H1 (cell line): ENCODE measurements at regions not wholly inside any gene's neighbourhood (a gene's known extent, or its start where the extent isn't known, plus 50 kb on each side); places are given as distances from the start of the nearest gene placed in this dataset.

Experiments used
- CTCF ChIA-PET: fragments of 300-600 bp; sonication (Branson Sonifier 250); formaldehyde crosslinking; loops from one replicate; lab custom pipeline; 2021; ENCODE audit not compliant: partially characterized antibody; lab: Charles Lee
- POLR2A ChIA-PET: fragments of 300-600 bp; sonication (Branson Sonifier 250); formaldehyde crosslinking; loops from one replicate; lab custom pipeline; 2021; ENCODE audit warnings: inconsistent platforms; ENCODE audit not compliant: partially characterized antibody; lab: Charles Lee
- DNase-seq, 2 experiments: peaks; one replicate each; pipeline versions ENCODE4 v3.0.0 to v3.0.0-alpha.2; 2010 to 2022; ENCODE audit warnings: low spot score in 2 of 2, low read depth in 1 of 2, mixed read lengths in 1 of 2
- FAIRE-seq: peaks from 2 replicates; lab custom pipeline; 2011; peaks lifted over from hg19 to GRCh38; lab: Jason Lieb, UNC
- H2AFZ ChIP-seq: 2 replicates; pipeline ENCODE4 v1.8.1; 2012; ENCODE audit warnings: low read length, inconsistent platforms
- H2AK5ac ChIP-seq: 2 replicates; pipeline ENCODE4 v1.6.1; 2013; ENCODE audit warnings: low read depth, low read length
- H2BK120ac ChIP-seq: replicated peaks from 2 replicates; pipeline ENCODE3; 2013; ENCODE audit warnings: low read depth, low read length, inconsistent platforms
- H2BK12ac ChIP-seq: 2 replicates; pipeline ENCODE4 v1.6.1; 2013; ENCODE audit warnings: low read depth, low read length
- H2BK15ac ChIP-seq: 2 replicates; pipeline ENCODE4 v1.6.1; 2013; ENCODE audit warnings: low read length
- H2BK20ac ChIP-seq: 2 replicates; pipeline ENCODE4 v1.6.1; 2013; ENCODE audit warnings: low read length
- H2BK5ac ChIP-seq: 2 replicates; pipeline ENCODE4 v1.6.1; 2013; ENCODE audit warnings: low read depth, low read length
- H3K14ac ChIP-seq: 2 replicates; pipeline ENCODE4 v1.6.1; 2013; ENCODE audit warnings: inconsistent platforms; ENCODE audit not compliant: insufficient read length
- H3K18ac ChIP-seq: 2 replicates; pipeline ENCODE4 v1.6.1; 2013; ENCODE audit warnings: low read length; ENCODE audit errors: extremely low read depth
- H3K23ac ChIP-seq: 2 replicates; pipeline ENCODE4 v1.6.1; 2013; ENCODE audit warnings: inconsistent platforms; ENCODE audit not compliant: insufficient read length
- H3K23me2 ChIP-seq: 2 replicates; pipeline ENCODE4 v1.6.1; 2013; ENCODE audit warnings: low read depth, low read length
- H3K27ac ChIP-seq: 2 replicates; pipeline ENCODE4 v1.6.1; 2011; ENCODE audit warnings: low read depth, low read length, inconsistent platforms
- H3K27me3 ChIP-seq, 4 experiments: replicated peaks in 1 of 4; 1 replicate in 1 of 4; 2 replicates in 3 of 4; pipeline versions ENCODE4 v1.6.1 to v1.8.1; 2011 to 2013; ENCODE audit warnings: low read length in 3 of 4, mild to moderate bottlenecking in 3 of 4, inconsistent platforms in 2 of 4, mixed read lengths in 2 of 4, moderate library complexity in 1 of 4; ENCODE audit not compliant: control insufficient read depth in 3 of 4, insufficient read depth in 3 of 4; ENCODE audit errors: extremely low read depth in 1 of 4
- H3K36me3 ChIP-seq, 4 experiments: 2 replicates each; pipeline versions ENCODE4 v1.6.1 to v1.8.1; 2011 to 2013; ENCODE audit warnings: mild to moderate bottlenecking in 4 of 4, low read length in 3 of 4, moderate library complexity in 2 of 4, control low read depth in 1 of 4, inconsistent platforms in 1 of 4; ENCODE audit not compliant: insufficient read depth in 4 of 4, control insufficient read depth in 2 of 4
- H3K4ac ChIP-seq: replicated peaks from 2 replicates; pipeline ENCODE3; 2013; ENCODE audit warnings: low read length, low read depth, mixed read lengths, inconsistent platforms; ENCODE audit not compliant: insufficient read length
- H3K4me1 ChIP-seq, 4 experiments: replicated peaks in 1 of 4; 1 replicate in 1 of 4; 2 replicates in 3 of 4; pipeline versions ENCODE4 v1.6.1 to v1.8.1; 2011 to 2013; ENCODE audit warnings: low read length in 3 of 4, inconsistent platforms in 2 of 4, mixed read lengths in 1 of 4; ENCODE audit not compliant: insufficient read depth in 4 of 4, control insufficient read depth in 3 of 4
- H3K4me2 ChIP-seq, 2 experiments: 2 replicates each; pipeline versions ENCODE4 v1.6.1 to v1.8.1; 2011 to 2013; ENCODE audit warnings: low read depth in 2 of 2, low read length in 2 of 2, control low read depth in 1 of 2, inconsistent platforms in 1 of 2, mild to moderate bottlenecking in 1 of 2; ENCODE audit not compliant: insufficient read depth in 1 of 2
- H3K4me3 ChIP-seq, 4 experiments: fragments of 200-600, 300-600 bp in 1 of 4; sonication (generic), shearing (Covaris generic), sonication (Bioruptor Twin) in 1 of 4; 2 replicates each; pipeline versions ENCODE4 v1.5.1 to v1.8.1; 2011 to 2016; ENCODE audit warnings: low read length in 4 of 4, low read depth in 3 of 4, control low read depth in 2 of 4, inconsistent platforms in 2 of 4, mild to moderate bottlenecking in 2 of 4, mixed read lengths in 1 of 4, moderate library complexity in 1 of 4; ENCODE audit not compliant: insufficient read depth in 2 of 4; ENCODE audit errors: extremely low read depth in 1 of 4
- H3K56ac ChIP-seq: replicated peaks from 2 replicates; pipeline ENCODE3; 2013; ENCODE audit warnings: low read depth, mild to moderate bottlenecking, mixed read lengths, low read length, inconsistent platforms; ENCODE audit not compliant: insufficient read length
- H3K79me1 ChIP-seq: 2 replicates; pipeline ENCODE4 v1.6.1; 2013; ENCODE audit warnings: low read depth, low read length, control low read depth
- H3K79me2 ChIP-seq, 2 experiments: 2 replicates each; pipeline versions ENCODE4 v1.6.1 to v1.8.1; 2012 to 2013; ENCODE audit warnings: low read length in 2 of 2, mild to moderate bottlenecking in 2 of 2, inconsistent platforms in 1 of 2; ENCODE audit not compliant: insufficient read depth in 2 of 2, control insufficient read depth in 1 of 2
- H3K9ac ChIP-seq, 4 experiments: replicated peaks in 1 of 4; 1 replicate in 1 of 4; 2 replicates in 3 of 4; pipeline versions ENCODE4 v1.6.1 to v1.8.1; 2011 to 2013; ENCODE audit warnings: low read depth in 3 of 4, low read length in 3 of 4, control low read depth in 2 of 4, mild to moderate bottlenecking in 2 of 4, moderate library complexity in 2 of 4, inconsistent platforms in 1 of 4; ENCODE audit errors: extremely low read depth in 1 of 4
- H3K9me3 ChIP-seq, 2 experiments: 2 replicates each; pipeline versions ENCODE4 v1.6.1 to v1.8.1; 2012 to 2013; ENCODE audit warnings: mild to moderate bottlenecking in 2 of 2, moderate library complexity in 2 of 2, control low read depth in 1 of 2, inconsistent platforms in 1 of 2, low read depth in 1 of 2, low read length in 1 of 2, mixed read lengths in 1 of 2; ENCODE audit not compliant: insufficient read depth in 2 of 2
- H4K20me1 ChIP-seq, 2 experiments: replicated peaks in 1 of 2; 2 replicates each; pipeline versions ENCODE3 to v1.8.1; 2011 to 2013; ENCODE audit warnings: inconsistent platforms in 2 of 2, low read length in 2 of 2, mild to moderate bottlenecking in 1 of 2; ENCODE audit not compliant: insufficient read depth in 2 of 2, control insufficient read depth in 1 of 2
- H4K5ac ChIP-seq: 2 replicates; pipeline ENCODE4 v1.6.1; 2013; ENCODE audit warnings: low read length, low read depth, mixed read lengths, inconsistent platforms; ENCODE audit not compliant: insufficient read length
- H4K8ac ChIP-seq: 2 replicates; pipeline ENCODE4 v1.8.0; 2013; ENCODE audit warnings: mild to moderate bottlenecking, moderate library complexity, low read length, inconsistent platforms; ENCODE audit not compliant: insufficient read depth; ENCODE audit errors: extremely low read depth
- H4K91ac ChIP-seq: replicated peaks from 2 replicates; pipeline ENCODE3; 2013; ENCODE audit warnings: low read length, mixed read lengths, inconsistent platforms; ENCODE audit not compliant: insufficient read length
- ATF3 ChIP-seq: IDR thresholded peaks from 2 replicates; pipeline ENCODE4 v1.6.1; 2011; ENCODE audit warnings: low read depth, mild to moderate bottlenecking, low read length; ENCODE audit not compliant: insufficient read depth
- JUN ChIP-seq: IDR thresholded peaks from 2 replicates; pipeline ENCODE4 v1.6.1; 2011; ENCODE audit warnings: low read depth, mild to moderate bottlenecking, improper control_type of control experiment, low read length
- KDM1A ChIP-seq: fragments of 200-600, 300-600 bp; sonication (generic); IDR thresholded peaks from 2 replicates; pipeline ENCODE4 v1.7.1; 2016; ENCODE audit warnings: mild to moderate bottlenecking, low read length, borderline replicate concordance
- MAFK ChIP-seq: IDR thresholded peaks from 2 replicates; pipeline ENCODE4 v1.6.1; 2012; ENCODE audit warnings: low read depth, mild to moderate bottlenecking, improper control_type of control experiment, low read length
- NANOG ChIP-seq: IDR thresholded peaks from 2 replicates; pipeline ENCODE4 v1.6.1; 2011; ENCODE audit warnings: low read length, low read depth, mild to moderate bottlenecking, inconsistent platforms; ENCODE audit not compliant: insufficient read depth, poor library complexity, severe bottlenecking
- NRF1 ChIP-seq: IDR thresholded peaks from 2 replicates; pipeline ENCODE4 v1.6.1; 2011; ENCODE audit warnings: mild to moderate bottlenecking, low read depth, low read length, improper control_type of control experiment
- RAD21 ChIP-seq, 2 experiments: IDR thresholded peaks in 1 of 2; conservative IDR thresholded peaks in 1 of 2; 2 replicates each; pipeline ENCODE4 v1.6.1; 2011; ENCODE audit warnings: low read depth in 2 of 2, low read length in 2 of 2, improper control_type of control experiment in 1 of 2, inconsistent platforms in 1 of 2, mild to moderate bottlenecking in 1 of 2, moderate library complexity in 1 of 2
- SIN3A ChIP-seq, 2 experiments: IDR thresholded peaks in 1 of 2; conservative IDR thresholded peaks in 1 of 2; 2 replicates each; pipeline ENCODE4 v1.6.1; 2011 to 2012; ENCODE audit warnings: low read length in 2 of 2, improper control_type of control experiment in 1 of 2, low read depth in 1 of 2, mild to moderate bottlenecking in 1 of 2
- SRF ChIP-seq: IDR thresholded peaks from 2 replicates; pipeline ENCODE4 v1.6.1; 2011; ENCODE audit warnings: mild to moderate bottlenecking, low read depth, low read length, moderate library complexity
- TCF12 ChIP-seq: IDR thresholded peaks from 2 replicates; pipeline ENCODE4 v1.6.1; 2011; ENCODE audit warnings: low read depth, mild to moderate bottlenecking, low read length
- WGBS, 2 experiments: shearing (Covaris generic) in 1 of 2; methylation state at CpG; one replicate each; pipeline versions ENCODE4 v1.1.6 to v1.1.7; 2013 to 2015; ENCODE audit warnings: low lambda C conversion rate in 2 of 2, mixed read lengths in 2 of 2, inconsistent platforms in 1 of 2, low coverage in 1 of 2, missing lambda C conversion rate in 1 of 2; ENCODE audit not compliant: insufficient replicate concordance in 2 of 2, insufficient coverage in 1 of 2, insufficient read length in 1 of 2; ENCODE audit errors: extremely low coverage in 1 of 2, missing lambda C conversion rate in 1 of 2; 5-methylcytosine and 5-hydroxymethylcytosine counted together
- TF ChIP-seq, protein P1 (sequence below): IDR thresholded peaks from 2 replicates; pipeline ENCODE4 v1.6.1; 2012; ENCODE audit warnings: inconsistent platforms

GRCh38 chr3:152538518-152538917 is 269.8 kb downstream of the MBNL1 start:
- no peak overlapping the region for H2BK12ac ChIP-seq
- ChIA-PET POLR2A (no interaction called here), CTCF (interaction anchor here (0.8 to 4.8 kb wide), 11 partner anchors 9 to 72 kb away, joined by 3 to 32 read pairs (median 4); no protein-coding TSS in a partner anchor)
- no peak overlapping the region for H3K23ac ChIP-seq
- no peak overlapping the region for H2BK20ac ChIP-seq
- H2BK5ac ChIP-seq, result no peak overlapping the region
- H3K56ac ChIP-seq, result no peak overlapping the region
- no peaks in the 10 kb centered on the region for H4K20me1 ChIP-seq
- no peaks in the 10 kb centered on the region for H3K4me1 ChIP-seq
- no peaks in the 10 kb centered on the region for H3K23me2 ChIP-seq
- no peaks in the 10 kb centered on the region for H3K79me1 ChIP-seq
- no peak overlapping the region for H3K4me2 ChIP-seq
- H3K36me3 ChIP-seq, result no peaks in the 10 kb centered on the region
- no peak overlapping the region for H2BK15ac ChIP-seq
- no peak overlapping the region for H3K14ac ChIP-seq
- H3K9ac ChIP-seq, result no peak overlapping the region
- no peak overlapping the region for H4K8ac ChIP-seq
- no peak overlapping the region for H3K4ac ChIP-seq
- DNase-seq (no peak), FAIRE-seq (no peak)
- no peak overlapping the region for H4K5ac ChIP-seq
- no peak overlapping the region for H2AFZ ChIP-seq
- no peaks in the 10 kb centered on the region for H3K79me2 ChIP-seq
- H3K27me3 ChIP-seq, result no peaks in the 10 kb centered on the region
- no peak overlapping the region for H3K18ac ChIP-seq
- H2BK120ac ChIP-seq, result no peak overlapping the region
- H3K27ac ChIP-seq, result no peak overlapping the region
- WGBS, 2 experiments, result 90% methylated on average over 1 of the region's 1 CpG; no CpG with 5 or more reads in 1 of the 2 experiments
- H3K4me3 ChIP-seq, result no peak overlapping the region
- H3K9me3 ChIP-seq, result no peaks in the 10 kb centered on the region
- H2AK5ac ChIP-seq, result no peak overlapping the region
- no peak overlapping the region for H4K91ac ChIP-seq
- TF ChIP-seq JUN (no peak), TCF12 (no peak), MAFK (no peak), RAD21 (IDR thresholded peaks at IDR 0.05 in 1 of 2, conservative IDR thresholded peaks at IDR 0.05 in 1 of 2; ENCODE audit: low read depth in 2 of 2, low read length in 2 of 2) (no peak), KDM1A (no peak), SIN3A (conservative IDR thresholded peaks at IDR 0.05 in 1 of 2, IDR thresholded peaks at IDR 0.05 in 1 of 2; ENCODE audit: low read depth in 1 of 2, low read length in 2 of 2) (no peak), NRF1 (no peak), ATF3 (no peak), SRF (no peak), NANOG (no peak)
- TF ChIP-seq, protein P1, sequence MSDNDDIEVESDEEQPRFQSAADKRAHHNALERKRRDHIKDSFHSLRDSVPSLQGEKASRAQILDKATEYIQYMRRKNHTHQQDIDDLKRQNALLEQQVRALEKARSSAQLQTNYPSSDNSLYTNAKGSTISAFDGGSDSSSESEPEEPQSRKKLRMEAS, result no peak
